ENCODE measurements at regions not wholly inside any gene's neighbourhood (a gene's known extent, or its start where the extent isn't known, plus 50 kb on each side); places are given as distances from the start of the nearest gene placed in this dataset.

GRCh38 chr16:17802571-17802970 lies 331.8 kb upstream of the XYLT1 start:
- no peak for DNase-seq (ENCODE audit: low spot score)

- no peak for DNase-seq (ENCODE audit: low spot score)
Measured at GRCh38 chr16:17801068-17801467, 330.3 kb upstream of the XYLT1 start.

- DNase-seq (ENCODE audit: low spot score): no peak
Measured at GRCh38 chr16:17798716-17799115, 328.0 kb upstream of the XYLT1 start.

GRCh38 chr16:17793354-17793753 lies 322.6 kb upstream of the XYLT1 start:
- no peak for DNase-seq (ENCODE audit: low spot score)

- DNase-seq (ENCODE audit: low spot score): no peak
Measured at GRCh38 chr16:17784073-17784472, 313.3 kb upstream of the XYLT1 start.

GRCh38 chr16:17780181-17780580 lies 309.4 kb upstream of the XYLT1 start:
- no peak for DNase-seq (ENCODE audit: low spot score)

- peak; percentile 54 for DNase-seq (ENCODE audit: low spot score)
Measured at GRCh38 chr16:17777408-17777863, 306.7 kb upstream of the XYLT1 start.

GRCh38 chr16:17776888-17777287 lies 306.1 kb upstream of the XYLT1 start:
- no peak for DNase-seq (ENCODE audit: low spot score)

- DNase-seq (ENCODE audit: low spot score): no peak
Measured at GRCh38 chr16:17776465-17776864, 305.7 kb upstream of the XYLT1 start.

GRCh38 chr16:17775061-17775460 lies 304.3 kb upstream of the XYLT1 start:
- no peak for DNase-seq (ENCODE audit: low spot score)

- DNase-seq (ENCODE audit: low spot score): no peak
Measured at GRCh38 chr16:17773698-17774101, 302.9 kb upstream of the XYLT1 start.

- no peak for DNase-seq (ENCODE audit: low spot score)
Measured at GRCh38 chr16:17770104-17770503, 299.3 kb upstream of the XYLT1 start.

GRCh38 chr16:17769065-17769464 lies 298.3 kb upstream of the XYLT1 start:
- DNase-seq (ENCODE audit: low spot score): no peak

- DNase-seq (ENCODE audit: low spot score): no peak
Measured at GRCh38 chr16:17768257-17768656, 297.5 kb upstream of the XYLT1 start.

- no peak for DNase-seq (ENCODE audit: low spot score)
Measured at GRCh38 chr16:17766012-17766411, 295.3 kb upstream of the XYLT1 start.

- no peak for DNase-seq (ENCODE audit: low spot score)
Measured at GRCh38 chr16:17759451-17760390, 289.0 kb upstream of the XYLT1 start.

GRCh38 chr16:17757808-17758207 lies 287.0 kb upstream of the XYLT1 start:
- DNase-seq (ENCODE audit: low spot score): no peak

- DNase-seq (ENCODE audit: low spot score): no peak
Measured at GRCh38 chr16:17755158-17755557, 284.4 kb upstream of the XYLT1 start.

- DNase-seq (ENCODE audit: low spot score): no peak
Measured at GRCh38 chr16:17753434-17753833, 282.7 kb upstream of the XYLT1 start.

- DNase-seq (ENCODE audit: low spot score): no peak
Measured at GRCh38 chr16:17749706-17750105, 278.9 kb upstream of the XYLT1 start.

- no peak for DNase-seq (ENCODE audit: low spot score)
Measured at GRCh38 chr16:17748044-17748719, 277.4 kb upstream of the XYLT1 start.

GRCh38 chr16:17747081-17747756 lies 276.5 kb upstream of the XYLT1 start:
- no peak for DNase-seq (ENCODE audit: low spot score)

All from SW480 (cell line).